ENCODE measurements at regions not wholly inside any gene's neighbourhood (a gene's known extent, or its start where the extent isn't known, plus 50 kb on each side); places are given as distances from the start of the nearest gene placed in this dataset.

- no peaks in the 10 kb centered on the region for H3K27me3 Mint-ChIP-seq
Observed at GRCh38 chr6:92762443-92763273, 656.7 kb downstream of the EPHA7 start.

GRCh38 chr6:92759178-92759577 lies 660.2 kb downstream of the EPHA7 start:
- intact Hi-C loops (cut with micrococcal nuclease): no loop called here
- no peak overlapping the region for H3K4me3 Mint-ChIP-seq
- POLR2A ChIA-PET: no interaction called here
- DNase-seq (no peak), ATAC-seq (ENCODE audit: low read depth) (no peak)
- H3K4me1 Mint-ChIP-seq: no peaks in the 10 kb centered on the region
- CTCF ChIA-PET: no interaction called here
- H3K27me3 Mint-ChIP-seq: no peaks in the 10 kb centered on the region
- no peaks in the 10 kb centered on the region for H3K36me3 Mint-ChIP-seq (ENCODE audit: low read depth)
- H3K27ac Mint-ChIP-seq: no peak overlapping the region
- no peak for TF ChIP-seq CTCF (IDR thresholded peaks at IDR 0.05)
- H3K9me3 Mint-ChIP-seq: peaks cover 3% of the 10 kb centered on the region

More at GRCh38 chr6:92762443-92763273, 656.7 kb downstream of the EPHA7 start:
- no peak for ATAC-seq (ENCODE audit: low read depth)
- POLR2A ChIA-PET: no interaction called here
- CTCF ChIA-PET: no interaction called here
- Mint-ChIP-seq H3K9me3 (peaks cover 3% of the 10 kb centered on the region), H3K4me3 (no peak overlapping the region), H3K4me1 (no peaks in the 10 kb centered on the region), H3K27ac (no peak overlapping the region), H3K36me3 (ENCODE audit: low read depth) (no peaks in the 10 kb centered on the region)
- TF ChIP-seq CTCF (IDR thresholded peaks at IDR 0.05): no peak
- no peak for DNase-seq
- intact Hi-C loops (cut with micrococcal nuclease): no loop called here

- DNase-seq (no peak), ATAC-seq (ENCODE audit: low read depth) (no peak)
- intact Hi-C loops (cut with micrococcal nuclease): no loop called here
- ChIA-PET CTCF (no interaction called here), POLR2A (no interaction called here)
- Mint-ChIP-seq H3K27ac (no peak overlapping the region), H3K36me3 (ENCODE audit: low read depth) (no peaks in the 10 kb centered on the region), H3K4me3 (no peak overlapping the region), H3K9me3 (peaks cover 7% of the 10 kb centered on the region), H3K4me1 (no peaks in the 10 kb centered on the region), H3K27me3 (no peaks in the 10 kb centered on the region)
- TF ChIP-seq CTCF (IDR thresholded peaks at IDR 0.05): no peak
Observed at GRCh38 chr6:92757925-92758324, 661.4 kb downstream of the EPHA7 start.

- no peak for DNase-seq
- Mint-ChIP-seq H3K4me3 (no peak overlapping the region), H3K36me3 (ENCODE audit: low read depth) (no peaks in the 10 kb centered on the region), H3K27ac (no peak overlapping the region), H3K4me1 (no peaks in the 10 kb centered on the region), H3K27me3 (no peaks in the 10 kb centered on the region), H3K9me3 (peaks cover 17% of the 10 kb centered on the region)
- intact Hi-C loops (cut with micrococcal nuclease): no loop called here
- ChIA-PET POLR2A (no interaction called here), CTCF (no interaction called here)
- no peak for ATAC-seq (ENCODE audit: low read depth)
- TF ChIP-seq CTCF (IDR thresholded peaks at IDR 0.05): no peak
Observed at GRCh38 chr6:92756912-92757311, 662.4 kb downstream of the EPHA7 start.

GRCh38 chr6:92753956-92754355 lies 665.4 kb downstream of the EPHA7 start:
- no peak for DNase-seq
- Mint-ChIP-seq H3K27ac (no peak overlapping the region), H3K9me3 (peaks cover 19% of the 10 kb centered on the region), H3K27me3 (no peaks in the 10 kb centered on the region), H3K4me1 (no peaks in the 10 kb centered on the region), H3K4me3 (no peak overlapping the region), H3K36me3 (ENCODE audit: low read depth) (no peaks in the 10 kb centered on the region)
- intact Hi-C loops (cut with micrococcal nuclease): no loop called here
- ATAC-seq (ENCODE audit: low read depth): no peak
- ChIA-PET CTCF (no interaction called here), POLR2A (no interaction called here)
- TF ChIP-seq CTCF (IDR thresholded peaks at IDR 0.05): no peak

Measured in activated B cell treated with CpG ODN at 0.5 μM for 24 hours (primary cell).